ENCODE measurements at regions not wholly inside any gene's neighbourhood (a gene's known extent, or its start where the extent isn't known, plus 50 kb on each side); places are given as distances from the start of the nearest gene placed in this dataset.

- Mint-ChIP-seq H3K4me3 (no peak overlapping the region), H3K27me3 (no peaks in the 10 kb centered on the region)
Observed at GRCh38 chr11:95325777-95326258, 94.8 kb upstream of the SESN3 start.

GRCh38 chr11:95324826-95325225, 93.8 kb upstream of the SESN3 start:
- Mint-ChIP-seq H3K9me3 (no peaks in the 10 kb centered on the region), H3K4me3 (no peak overlapping the region), H3K36me3 (no peaks in the 10 kb centered on the region), H3K27ac (no peak overlapping the region), H3K4me1 (peaks cover 5 to 7% of the 10 kb centered on the region in 2 donors), H3K27me3 (no peaks in the 10 kb centered on the region)
- ATAC-seq (replicated peaks) (peak in 1 of 2 donors; percentile 60), DNase-seq (no peak)

More at GRCh38 chr11:95325777-95326258, 94.8 kb upstream of the SESN3 start:
- Mint-ChIP-seq H3K27ac (peak overlapping the region; percentile 5), H3K9me3 (no peaks in the 10 kb centered on the region), H3K36me3 (no peaks in the 10 kb centered on the region), H3K4me1 (peaks cover 13 to 14% of the 10 kb centered on the region in 2 donors)
- ATAC-seq (replicated peaks) (no peak), DNase-seq (no peak)

- Mint-ChIP-seq H3K9me3 (no peaks in the 10 kb centered on the region), H3K4me1 (peaks cover 10 to 12% of the 10 kb centered on the region in 2 donors), H3K27me3 (no peaks in the 10 kb centered on the region), H3K36me3 (no peaks in the 10 kb centered on the region), H3K4me3 (no peak overlapping the region), H3K27ac (no peak overlapping the region)
- DNase-seq (no peak), ATAC-seq (replicated peaks) (no peak)
Observed at GRCh38 chr11:95322539-95322938, 91.5 kb upstream of the SESN3 start.

GRCh38 chr11:95318498-95318897, 87.5 kb upstream of the SESN3 start:
- no peaks in the 10 kb centered on the region for H3K9me3 Mint-ChIP-seq
- H3K27me3 Mint-ChIP-seq = no peaks in the 10 kb centered on the region
- ATAC-seq (replicated peaks) (no peak), DNase-seq (no peak)
- H3K27ac Mint-ChIP-seq = no peak overlapping the region
- H3K4me3 Mint-ChIP-seq = no peak overlapping the region
- peaks cover 8 to 12% of the 10 kb centered on the region in 2 donors for H3K4me1 Mint-ChIP-seq
- no peaks in the 10 kb centered on the region for H3K36me3 Mint-ChIP-seq

GRCh38 chr11:95308512-95309035, 77.6 kb upstream of the SESN3 start:
- Mint-ChIP-seq H3K4me3 (no peak overlapping the region), H3K27me3 (no peaks in the 10 kb centered on the region), H3K9me3 (no peaks in the 10 kb centered on the region), H3K4me1 (peaks cover 24 to 26% of the 10 kb centered on the region in 2 donors), H3K36me3 (peaks cover 0 to 3% of the 10 kb centered on the region in 2 donors), H3K27ac (no peak overlapping the region)
- ATAC-seq (replicated peaks) (no peak), DNase-seq (no peak)

GRCh38 chr11:95307286-95307685, 76.3 kb upstream of the SESN3 start:
- Mint-ChIP-seq H3K4me3 (no peak overlapping the region), H3K4me1 (peaks cover 25 to 28% of the 10 kb centered on the region in 2 donors), H3K9me3 (no peaks in the 10 kb centered on the region), H3K36me3 (peaks cover 0 to 3% of the 10 kb centered on the region in 2 donors), H3K27me3 (no peaks in the 10 kb centered on the region), H3K27ac (peak overlapping the region; percentile 60)
- no peak for DNase-seq
- ATAC-seq (replicated peaks) = no peak

- no peak overlapping the region for H3K27ac Mint-ChIP-seq
- peaks cover 27 to 30% of the 10 kb centered on the region in 2 donors for H3K4me1 Mint-ChIP-seq
- no peak overlapping the region for H3K4me3 Mint-ChIP-seq
- no peak for ATAC-seq (replicated peaks)
- DNase-seq = no peak
- no peaks in the 10 kb centered on the region for H3K9me3 Mint-ChIP-seq
- peaks cover 0 to 3% of the 10 kb centered on the region in 2 donors for H3K36me3 Mint-ChIP-seq
- H3K27me3 Mint-ChIP-seq = no peaks in the 10 kb centered on the region
Observed at GRCh38 chr11:95306801-95307200, 75.8 kb upstream of the SESN3 start.

GRCh38 chr11:95306123-95306522, 75.1 kb upstream of the SESN3 start:
- Mint-ChIP-seq H3K36me3 (peaks cover 0 to 3% of the 10 kb centered on the region in 2 donors), H3K27me3 (no peaks in the 10 kb centered on the region), H3K4me3 (no peak overlapping the region), H3K27ac (peak overlapping the region; percentile 51), H3K9me3 (no peaks in the 10 kb centered on the region), H3K4me1 (peaks cover 27 to 30% of the 10 kb centered on the region in 2 donors)
- ATAC-seq (replicated peaks) (no peak), DNase-seq (no peak)

GRCh38 chr11:95305705-95306104, 74.7 kb upstream of the SESN3 start:
- Mint-ChIP-seq H3K9me3 (no peaks in the 10 kb centered on the region), H3K27me3 (no peaks in the 10 kb centered on the region), H3K27ac (peak overlapping the region; percentile 51), H3K4me1 (peaks cover 27 to 30% of the 10 kb centered on the region in 2 donors), H3K4me3 (no peak overlapping the region), H3K36me3 (peaks cover 0 to 3% of the 10 kb centered on the region in 2 donors)
- ATAC-seq (replicated peaks) (no peak), DNase-seq (no peak)

GRCh38 chr11:95304777-95305176, 73.8 kb upstream of the SESN3 start:
- no peak overlapping the region for H3K4me3 Mint-ChIP-seq
- ATAC-seq (replicated peaks) (peak; percentile 34 to 48), DNase-seq (no peak)
- no peaks in the 10 kb centered on the region for H3K27me3 Mint-ChIP-seq
- peaks cover 0 to under 1% of the 10 kb centered on the region in 2 donors for H3K36me3 Mint-ChIP-seq
- H3K9me3 Mint-ChIP-seq = no peaks in the 10 kb centered on the region
- peaks cover 24 to 30% of the 10 kb centered on the region in 2 donors for H3K4me1 Mint-ChIP-seq
- H3K27ac Mint-ChIP-seq = no peak overlapping the region

- ATAC-seq (replicated peaks) = no peak
- peaks cover 0 to 2% of the 10 kb centered on the region in 2 donors for H3K36me3 Mint-ChIP-seq
- H3K27ac Mint-ChIP-seq = no peak overlapping the region
- H3K9me3 Mint-ChIP-seq = no peaks in the 10 kb centered on the region
- H3K4me1 Mint-ChIP-seq = peaks cover 27 to 37% of the 10 kb centered on the region in 2 donors
- H3K4me3 Mint-ChIP-seq = no peak overlapping the region
- no peaks in the 10 kb centered on the region for H3K27me3 Mint-ChIP-seq
- no peak for DNase-seq
Observed at GRCh38 chr11:95302211-95302610, 71.2 kb upstream of the SESN3 start.

- Mint-ChIP-seq H3K9me3 (no peaks in the 10 kb centered on the region), H3K27ac (no peak overlapping the region), H3K27me3 (no peaks in the 10 kb centered on the region), H3K36me3 (peaks cover 0 to 2% of the 10 kb centered on the region in 2 donors), H3K4me1 (peaks cover 27 to 37% of the 10 kb centered on the region in 2 donors), H3K4me3 (no peak overlapping the region)
- DNase-seq (no peak), ATAC-seq (replicated peaks) (no peak)
Observed at GRCh38 chr11:95301474-95301873, 70.5 kb upstream of the SESN3 start.

GRCh38 chr11:95299078-95299679, 68.2 kb upstream of the SESN3 start:
- no peaks in the 10 kb centered on the region for H3K9me3 Mint-ChIP-seq

GRCh38 chr11:95297680-95298452, 66.9 kb upstream of the SESN3 start:
- peak overlapping the region; percentile 80 for H3K27ac Mint-ChIP-seq
- no peak for ATAC-seq (replicated peaks)
- peaks cover 0 to 2% of the 10 kb centered on the region in 2 donors for H3K36me3 Mint-ChIP-seq
- DNase-seq = no peak
- H3K27me3 Mint-ChIP-seq = no peaks in the 10 kb centered on the region
- H3K9me3 Mint-ChIP-seq = no peaks in the 10 kb centered on the region
- no peak overlapping the region for H3K4me3 Mint-ChIP-seq
- peaks cover 36 to 53% of the 10 kb centered on the region in 2 donors for H3K4me1 Mint-ChIP-seq

More at GRCh38 chr11:95299078-95299679, 68.2 kb upstream of the SESN3 start:
- Mint-ChIP-seq H3K36me3 (peaks cover 0 to 2% of the 10 kb centered on the region in 2 donors), H3K4me3 (no peak overlapping the region), H3K4me1 (peaks cover 36 to 53% of the 10 kb centered on the region in 2 donors), H3K27ac (no peak overlapping the region), H3K27me3 (no peaks in the 10 kb centered on the region)
- ATAC-seq (replicated peaks) = no peak
- DNase-seq = no peak
